ENCODE measurements at regions not wholly inside any gene's neighbourhood (a gene's known extent, or its start where the extent isn't known, plus 50 kb on each side); places are given as distances from the start of the nearest gene placed in this dataset.

DNA sequence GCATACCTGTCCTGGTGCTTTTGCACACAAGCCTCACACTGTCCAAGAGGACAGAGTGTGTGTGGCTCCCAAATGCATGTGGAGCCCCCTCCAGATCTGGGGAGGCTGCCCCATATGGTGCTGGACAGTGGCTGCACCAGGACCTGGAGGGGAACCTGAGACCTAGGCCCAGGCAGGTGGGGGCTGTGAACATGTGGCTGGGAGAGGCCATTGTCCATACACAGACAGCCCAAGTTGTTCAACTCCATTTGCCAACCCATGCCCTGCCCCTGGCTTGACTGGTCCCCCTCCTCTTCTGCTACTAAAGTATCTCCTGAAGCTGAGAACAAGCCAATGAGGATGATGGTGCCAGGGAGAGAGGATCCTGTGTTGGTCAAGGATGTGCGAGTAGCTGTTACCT is 94.0 kb downstream of the ING1 start:
- no peak for TF ChIP-seq CTCF (IDR thresholded peaks at IDR 0.05 in 4 of 5, conservative IDR thresholded peaks at IDR 0.05 in 1 of 5)
- TF ChIP-seq POLR2A (IDR thresholded peaks at IDR 0.05), result no peak

All from gastrocnemius medialis (tissue), 4 donors.